ENCODE measurements at regions not wholly inside any gene's neighbourhood (a gene's known extent, or its start where the extent isn't known, plus 50 kb on each side); places are given as distances from the start of the nearest gene placed in this dataset.

GRCh38 chr14:76678244-76678800 lies 82.9 kb upstream of the VASH1 start:
- TF ChIP-seq EZH2 (IDR thresholded peaks at IDR 0.05; ENCODE audit: insufficient read depth, poor library complexity, severe bottlenecking) (no peak), EZH2phosphoT487 (IDR thresholded peaks at IDR 0.05; ENCODE audit: insufficient read depth, low read depth) (no peak)

Measured in GM23248 (cell line).